Ovary (tissue), 3 donors: ENCODE measurements at regions not wholly inside any gene's neighbourhood (a gene's known extent, or its start where the extent isn't known, plus 50 kb on each side); places are given as distances from the start of the nearest gene placed in this dataset.

Experiments
- CTCF ChIP-seq, 3 donors: fragments of 450-650 bp in 2 of 3; fragments of 200-600 bp in 1 of 3; IDR thresholded peaks; one replicate each; pipeline versions ENCODE4 v1.5.1 to v1.8.0; 2016 to 2022; ENCODE audit warnings: antibody characterized with exemption in 3 of 3, mild to moderate bottlenecking in 1 of 3
- POLR2A ChIP-seq: fragments of 450-650 bp; IDR thresholded peaks from one replicate; pipeline ENCODE4 v1.6.1; 2017; ENCODE audit warnings: antibody characterized with exemption, mild to moderate bottlenecking, moderate library complexity
- donor health status: DM: no; HTN: no; CAD: no.

- TF ChIP-seq CTCF (IDR thresholded peaks at IDR 0.05) (no peak), POLR2A (no peak)
Observed at GRCh38 chr14:98156411-98156810, 1115.6 kb downstream of the BCL11B start.
